Activated T-helper 1 cell treated with anti-CD3 and anti-CD28 coated beads, Interleukin-12 subunit alpha, Interleukin-12 subunit beta, Interleukin-2, Interleukin-4 antibody, amounts not matched to agents 30 ng/mL and 10 ng/mL and 1 ng/mL, durations not matched to agents 14 hours and 24 hours and 36 hours (primary cell): ENCODE measurements at regions not wholly inside any gene's neighbourhood (a gene's known extent, or its start where the extent isn't known, plus 50 kb on each side); places are given as distances from the start of the nearest gene placed in this dataset.

Source experiments
- DNase-seq: peaks from one replicate; pipeline ENCODE4 v3.0.0; 2021; ENCODE audit warnings: low spot score
- H3K27ac Mint-ChIP-seq: one replicate; pipeline ENCODE4 v1.8.0; 2021; ENCODE audit warnings: mild to moderate bottlenecking, mixed read lengths
- H3K27me3 Mint-ChIP-seq: one replicate; pipeline ENCODE4 v1.8.0; 2022; ENCODE audit warnings: mild to moderate bottlenecking, moderate library complexity, mixed read lengths; ENCODE audit not compliant: insufficient read depth
- H3K36me3 Mint-ChIP-seq: one replicate; pipeline ENCODE4 v1.8.0; 2021; ENCODE audit warnings: low read depth, mixed read lengths
- H3K4me1 Mint-ChIP-seq: one replicate; pipeline ENCODE4 v1.8.0; 2021; ENCODE audit warnings: low read depth, mixed read lengths
- H3K4me3 Mint-ChIP-seq: one replicate; pipeline ENCODE4 v1.8.0; 2021; ENCODE audit warnings: mild to moderate bottlenecking, moderate library complexity, mixed read lengths
- H3K9me3 Mint-ChIP-seq: one replicate; pipeline ENCODE4 v1.8.0; 2021; ENCODE audit warnings: mixed read lengths
- intact Hi-C: fragments of 100-400 bp; cut with micrococcal nuclease; formaldehyde crosslinking; loops from one replicate; pipeline ENCODE4 v1.15.1; 2024

- no peaks in the 10 kb centered on the region for H3K4me1 Mint-ChIP-seq
- peaks cover 3% of the 10 kb centered on the region for H3K27me3 Mint-ChIP-seq
- H3K4me3 Mint-ChIP-seq, result no peak overlapping the region
- H3K27ac Mint-ChIP-seq, result no peak overlapping the region
- H3K9me3 Mint-ChIP-seq, result no peaks in the 10 kb centered on the region
- DNase-seq, result no peak
- H3K36me3 Mint-ChIP-seq, result no peaks in the 10 kb centered on the region
- intact Hi-C loops, result no loop called here
Observed at GRCh38 chr6:1040393-1040792, 271.5 kb upstream of the FOXQ1 start.

GRCh38 chr6:1039746-1040145, 272.2 kb upstream of the FOXQ1 start:
- no peaks in the 10 kb centered on the region for H3K9me3 Mint-ChIP-seq
- intact Hi-C loops, result no loop called here
- H3K27me3 Mint-ChIP-seq, result peaks cover 3% of the 10 kb centered on the region
- DNase-seq, result no peak
- no peak overlapping the region for H3K4me3 Mint-ChIP-seq
- H3K4me1 Mint-ChIP-seq, result no peaks in the 10 kb centered on the region
- no peaks in the 10 kb centered on the region for H3K36me3 Mint-ChIP-seq
- no peak overlapping the region for H3K27ac Mint-ChIP-seq

GRCh38 chr6:1039191-1039590, 272.7 kb upstream of the FOXQ1 start:
- no peak for DNase-seq
- Mint-ChIP-seq H3K4me3 (no peak overlapping the region), H3K27me3 (peaks cover 3% of the 10 kb centered on the region), H3K27ac (no peak overlapping the region), H3K9me3 (no peaks in the 10 kb centered on the region), H3K36me3 (no peaks in the 10 kb centered on the region), H3K4me1 (no peaks in the 10 kb centered on the region)
- intact Hi-C loops, result no loop called here

GRCh38 chr6:1037430-1038202, 274.3 kb upstream of the FOXQ1 start:
- Mint-ChIP-seq H3K27me3 (no peaks in the 10 kb centered on the region), H3K27ac (no peak overlapping the region), H3K36me3 (no peaks in the 10 kb centered on the region), H3K9me3 (no peaks in the 10 kb centered on the region), H3K4me3 (no peak overlapping the region), H3K4me1 (no peaks in the 10 kb centered on the region)
- intact Hi-C loops, result no loop called here
- DNase-seq, result no peak

GRCh38 chr6:1035401-1035800, 276.5 kb upstream of the FOXQ1 start:
- H3K27me3 Mint-ChIP-seq, result no peaks in the 10 kb centered on the region
- H3K9me3 Mint-ChIP-seq, result no peaks in the 10 kb centered on the region
- intact Hi-C loops, result no loop called here
- H3K36me3 Mint-ChIP-seq, result no peaks in the 10 kb centered on the region
- H3K27ac Mint-ChIP-seq, result no peak overlapping the region
- no peak for DNase-seq
- H3K4me3 Mint-ChIP-seq, result no peak overlapping the region
- no peaks in the 10 kb centered on the region for H3K4me1 Mint-ChIP-seq

- no peak for DNase-seq
- no peaks in the 10 kb centered on the region for H3K9me3 Mint-ChIP-seq
- H3K4me1 Mint-ChIP-seq, result no peaks in the 10 kb centered on the region
- no peak overlapping the region for H3K27ac Mint-ChIP-seq
- H3K4me3 Mint-ChIP-seq, result no peak overlapping the region
- intact Hi-C loops, result no loop called here
- no peaks in the 10 kb centered on the region for H3K36me3 Mint-ChIP-seq
- no peaks in the 10 kb centered on the region for H3K27me3 Mint-ChIP-seq
Observed at GRCh38 chr6:1031720-1032119, 280.2 kb upstream of the FOXQ1 start.

- Mint-ChIP-seq H3K4me1 (no peaks in the 10 kb centered on the region), H3K36me3 (no peaks in the 10 kb centered on the region), H3K27ac (no peak overlapping the region), H3K27me3 (peaks cover 3% of the 10 kb centered on the region), H3K9me3 (no peaks in the 10 kb centered on the region), H3K4me3 (no peak overlapping the region)
- intact Hi-C loops, result no loop called here
- no peak for DNase-seq
Observed at GRCh38 chr6:1029141-1029540, 282.8 kb upstream of the FOXQ1 start.

GRCh38 chr6:1028723-1029122, 283.2 kb upstream of the FOXQ1 start:
- Mint-ChIP-seq H3K4me3 (no peak overlapping the region), H3K27ac (no peak overlapping the region), H3K9me3 (no peaks in the 10 kb centered on the region), H3K4me1 (no peaks in the 10 kb centered on the region), H3K27me3 (peaks cover 4% of the 10 kb centered on the region), H3K36me3 (no peaks in the 10 kb centered on the region)
- intact Hi-C loops, result no loop called here
- no peak for DNase-seq

- peaks cover 6% of the 10 kb centered on the region for H3K27me3 Mint-ChIP-seq
- DNase-seq, result no peak
- H3K4me3 Mint-ChIP-seq, result no peak overlapping the region
- H3K27ac Mint-ChIP-seq, result no peak overlapping the region
- no peaks in the 10 kb centered on the region for H3K4me1 Mint-ChIP-seq
- no peaks in the 10 kb centered on the region for H3K36me3 Mint-ChIP-seq
- intact Hi-C loops, result no loop called here
- no peaks in the 10 kb centered on the region for H3K9me3 Mint-ChIP-seq
Observed at GRCh38 chr6:1027795-1028569, 283.9 kb upstream of the FOXQ1 start.

GRCh38 chr6:1027109-1027794, 284.6 kb upstream of the FOXQ1 start:
- H3K27ac Mint-ChIP-seq, result no peak overlapping the region
- H3K27me3 Mint-ChIP-seq, result peaks cover 6% of the 10 kb centered on the region
- H3K4me3 Mint-ChIP-seq, result no peak overlapping the region
- H3K36me3 Mint-ChIP-seq, result no peaks in the 10 kb centered on the region
- DNase-seq, result no peak
- H3K4me1 Mint-ChIP-seq, result no peaks in the 10 kb centered on the region
- no peaks in the 10 kb centered on the region for H3K9me3 Mint-ChIP-seq
- intact Hi-C loops, result no loop called here

GRCh38 chr6:1025821-1026220, 286.1 kb upstream of the FOXQ1 start:
- Mint-ChIP-seq H3K27me3 (peaks cover 6% of the 10 kb centered on the region), H3K27ac (no peak overlapping the region), H3K4me3 (no peak overlapping the region), H3K4me1 (no peaks in the 10 kb centered on the region), H3K36me3 (no peaks in the 10 kb centered on the region), H3K9me3 (no peaks in the 10 kb centered on the region)
- no peak for DNase-seq
- intact Hi-C loops, result no loop called here

- intact Hi-C loops, result no loop called here
- peaks cover 6% of the 10 kb centered on the region for H3K27me3 Mint-ChIP-seq
- no peaks in the 10 kb centered on the region for H3K4me1 Mint-ChIP-seq
- no peak overlapping the region for H3K4me3 Mint-ChIP-seq
- no peaks in the 10 kb centered on the region for H3K9me3 Mint-ChIP-seq
- no peaks in the 10 kb centered on the region for H3K36me3 Mint-ChIP-seq
- DNase-seq, result no peak
- no peak overlapping the region for H3K27ac Mint-ChIP-seq
Observed at GRCh38 chr6:1024587-1024986, 287.3 kb upstream of the FOXQ1 start.

GRCh38 chr6:1024161-1024560, 287.7 kb upstream of the FOXQ1 start:
- peaks cover 6% of the 10 kb centered on the region for H3K27me3 Mint-ChIP-seq
- no peaks in the 10 kb centered on the region for H3K36me3 Mint-ChIP-seq
- H3K4me1 Mint-ChIP-seq, result no peaks in the 10 kb centered on the region

More at GRCh38 chr6:1024161-1024560, 287.7 kb upstream of the FOXQ1 start:
- no peak for DNase-seq
- no peaks in the 10 kb centered on the region for H3K9me3 Mint-ChIP-seq
- no peak overlapping the region for H3K4me3 Mint-ChIP-seq
- intact Hi-C loops, result no loop called here
- H3K27ac Mint-ChIP-seq, result no peak overlapping the region
